SJSA1 (cell line): ENCODE measurements at regions not wholly inside any gene's neighbourhood (a gene's known extent, or its start where the extent isn't known, plus 50 kb on each side); places are given as distances from the start of the nearest gene placed in this dataset.
A peak's percentile ranks its signal among the peaks of the same experiment; 100 is the strongest.

Experiments used
- DNase-seq, 2 experiments: peaks; one replicate each; pipeline ENCODE4 v3.0.0-alpha.2; 2015 to 2020; ENCODE audit warnings: low spot score in 2 of 2, low read depth in 1 of 2
- H3K27ac ChIP-seq: fragments of 250-450 bp; sonication (Bioruptor Pico); 2 replicates; pipeline ENCODE4 v1.5.1; 2020; ENCODE audit warnings: mild to moderate bottlenecking, moderate library complexity
- H3K27me3 ChIP-seq: fragments of 250-450 bp; sonication (Bioruptor Pico); replicated peaks from 2 replicates; pipeline ENCODE4 v1.5.1; 2020; ENCODE audit warnings: mild to moderate bottlenecking, moderate library complexity
- H3K36me3 ChIP-seq: fragments of 250-450 bp; sonication (Bioruptor Pico); 2 replicates; pipeline ENCODE4 v1.5.1; 2020; ENCODE audit warnings: mild to moderate bottlenecking
- H3K4me1 ChIP-seq: fragments of 250-450 bp; sonication (Bioruptor Pico); replicated peaks from 2 replicates; pipeline ENCODE4 v1.6.1; 2021; ENCODE audit warnings: mild to moderate bottlenecking
- H3K4me3 ChIP-seq: fragments of 250-450 bp; sonication (Bioruptor Pico); 2 replicates; pipeline ENCODE4 v1.5.1; 2020; ENCODE audit warnings: mild to moderate bottlenecking
- H3K9me3 ChIP-seq: fragments of 250-450 bp; sonication (Bioruptor Pico); replicated peaks from 2 replicates; pipeline ENCODE4 v1.5.1; 2020; ENCODE audit warnings: mild to moderate bottlenecking

GRCh38 chr3:182246870-182247269 is 535.1 kb downstream of the SOX2 start:
- H3K27me3 ChIP-seq: no peaks in the 10 kb centered on the region
- DNase-seq: no peak
- H3K9me3 ChIP-seq: no peaks in the 10 kb centered on the region
- H3K27ac ChIP-seq: no peak overlapping the region
- no peaks in the 10 kb centered on the region for H3K36me3 ChIP-seq
- no peak overlapping the region for H3K4me3 ChIP-seq
- peaks cover 4% of the 10 kb centered on the region; the same call in 1 of the 2 replicates for H3K4me1 ChIP-seq

- Histone ChIP-seq H3K9me3 (no peaks in the 10 kb centered on the region), H3K27me3 (no peaks in the 10 kb centered on the region), H3K4me1 (peaks cover 8% of the 10 kb centered on the region; the same call in 1 of the 2 replicates), H3K4me3 (no peak overlapping the region), H3K36me3 (no peaks in the 10 kb centered on the region), H3K27ac (no peak overlapping the region)
- DNase-seq: peak; percentile 47 to 51
Observed at GRCh38 chr3:182248349-182248880, 536.7 kb downstream of the SOX2 start.

GRCh38 chr3:182252802-182253201 is 540.5 kb upstream of the ATP11B start:
- no peak for DNase-seq
- H3K36me3 ChIP-seq: no peaks in the 10 kb centered on the region
- no peak overlapping the region for H3K27ac ChIP-seq
- no peaks in the 10 kb centered on the region for H3K27me3 ChIP-seq
- peaks cover 8% of the 10 kb centered on the region; the same call in 1 of the 2 replicates for H3K4me1 ChIP-seq
- no peaks in the 10 kb centered on the region for H3K9me3 ChIP-seq
- H3K4me3 ChIP-seq: no peak overlapping the region

- Histone ChIP-seq H3K27me3 (no peaks in the 10 kb centered on the region), H3K4me3 (no peak overlapping the region), H3K27ac (no peak overlapping the region), H3K9me3 (no peaks in the 10 kb centered on the region), H3K36me3 (no peaks in the 10 kb centered on the region), H3K4me1 (0 out of 2 replicates have a peak, but pooled peaks cover 4% of the 10 kb centered on the region)
- no peak for DNase-seq
Observed at GRCh38 chr3:182255158-182255557, 538.1 kb upstream of the ATP11B start.

GRCh38 chr3:182257361-182257760 is 535.9 kb upstream of the ATP11B start:
- DNase-seq: no peak
- H3K4me1 ChIP-seq: 0 out of 2 replicates have a peak, but pooled peaks cover 4% of the 10 kb centered on the region
- no peak overlapping the region for H3K27ac ChIP-seq
- H3K36me3 ChIP-seq: no peaks in the 10 kb centered on the region
- H3K9me3 ChIP-seq: no peaks in the 10 kb centered on the region
- H3K4me3 ChIP-seq: no peak overlapping the region
- H3K27me3 ChIP-seq: no peaks in the 10 kb centered on the region

GRCh38 chr3:182258538-182259177 is 534.6 kb upstream of the ATP11B start:
- no peaks in the 10 kb centered on the region for H3K36me3 ChIP-seq
- no peak overlapping the region for H3K4me3 ChIP-seq
- H3K4me1 ChIP-seq: no peaks in the 10 kb centered on the region
- H3K9me3 ChIP-seq: no peaks in the 10 kb centered on the region
- H3K27ac ChIP-seq: no peak overlapping the region
- no peaks in the 10 kb centered on the region for H3K27me3 ChIP-seq
- peak in 1 of 2 experiments; percentile 28 for DNase-seq

GRCh38 chr3:182259579-182259978 is 533.7 kb upstream of the ATP11B start:
- no peak overlapping the region for H3K27ac ChIP-seq
- no peaks in the 10 kb centered on the region for H3K36me3 ChIP-seq
- H3K27me3 ChIP-seq: no peaks in the 10 kb centered on the region
- DNase-seq: no peak
- H3K4me3 ChIP-seq: no peak overlapping the region
- H3K9me3 ChIP-seq: no peaks in the 10 kb centered on the region; the same call in 1 of the 2 replicates
- no peaks in the 10 kb centered on the region for H3K4me1 ChIP-seq

GRCh38 chr3:182261041-182261440 is 532.3 kb upstream of the ATP11B start:
- H3K9me3 ChIP-seq: no peaks in the 10 kb centered on the region; the same call in 1 of the 2 replicates
- no peaks in the 10 kb centered on the region for H3K4me1 ChIP-seq
- no peaks in the 10 kb centered on the region for H3K27me3 ChIP-seq
- no peak for DNase-seq
- no peak overlapping the region for H3K4me3 ChIP-seq
- H3K36me3 ChIP-seq: no peaks in the 10 kb centered on the region
- H3K27ac ChIP-seq: no peak overlapping the region

- H3K4me1 ChIP-seq: no peaks in the 10 kb centered on the region
- no peak for DNase-seq
- H3K9me3 ChIP-seq: no peaks in the 10 kb centered on the region; the same call in 1 of the 2 replicates
- H3K4me3 ChIP-seq: no peak overlapping the region
- H3K27ac ChIP-seq: no peak overlapping the region
- no peaks in the 10 kb centered on the region for H3K36me3 ChIP-seq
- no peaks in the 10 kb centered on the region for H3K27me3 ChIP-seq
Observed at GRCh38 chr3:182268711-182269110, 524.6 kb upstream of the ATP11B start.

GRCh38 chr3:182276512-182276911 is 516.8 kb upstream of the ATP11B start:
- peaks cover 3% of the 10 kb centered on the region; the same call in 1 of the 2 replicates for H3K4me1 ChIP-seq
- no peak overlapping the region for H3K27ac ChIP-seq
- DNase-seq: no peak
- no peaks in the 10 kb centered on the region for H3K27me3 ChIP-seq
- no peak overlapping the region for H3K4me3 ChIP-seq
- no peaks in the 10 kb centered on the region for H3K9me3 ChIP-seq
- H3K36me3 ChIP-seq: no peaks in the 10 kb centered on the region

- H3K9me3 ChIP-seq: no peaks in the 10 kb centered on the region
- no peaks in the 10 kb centered on the region for H3K36me3 ChIP-seq
- no peaks in the 10 kb centered on the region for H3K27me3 ChIP-seq
- DNase-seq: no peak
- no peaks in the 10 kb centered on the region for H3K4me1 ChIP-seq
- no peak overlapping the region for H3K27ac ChIP-seq
- no peak overlapping the region for H3K4me3 ChIP-seq
Observed at GRCh38 chr3:182284793-182285192, 508.5 kb upstream of the ATP11B start.

GRCh38 chr3:182292591-182292990 is 500.7 kb upstream of the ATP11B start:
- H3K27me3 ChIP-seq: no peaks in the 10 kb centered on the region
- no peaks in the 10 kb centered on the region for H3K9me3 ChIP-seq
- H3K27ac ChIP-seq: no peak overlapping the region
- H3K4me1 ChIP-seq: peaks cover 34% of the 10 kb centered on the region
- H3K36me3 ChIP-seq: no peaks in the 10 kb centered on the region; the same call in 1 of the 2 replicates
- no peak overlapping the region for H3K4me3 ChIP-seq
- no peak for DNase-seq

GRCh38 chr3:182294256-182294655 is 499.0 kb upstream of the ATP11B start:
- peak overlapping the region; percentile 96 for H3K27ac ChIP-seq
- H3K9me3 ChIP-seq: no peaks in the 10 kb centered on the region
- H3K4me3 ChIP-seq: no peak overlapping the region
- DNase-seq: peak in 1 of 2 experiments; percentile 41
- H3K36me3 ChIP-seq: no peaks in the 10 kb centered on the region; the same call in 1 of the 2 replicates
- no peaks in the 10 kb centered on the region for H3K27me3 ChIP-seq
- peaks cover 34% of the 10 kb centered on the region for H3K4me1 ChIP-seq

- H3K36me3 ChIP-seq: no peaks in the 10 kb centered on the region; the same call in 1 of the 2 replicates
- H3K4me3 ChIP-seq: no peak overlapping the region
- no peaks in the 10 kb centered on the region for H3K27me3 ChIP-seq
- peak; percentile 53 to 66 for DNase-seq
- H3K27ac ChIP-seq: peak overlapping the region; percentile 96
- no peaks in the 10 kb centered on the region for H3K9me3 ChIP-seq
- H3K4me1 ChIP-seq: peaks cover 34% of the 10 kb centered on the region
Observed at GRCh38 chr3:182294696-182295095, 498.6 kb upstream of the ATP11B start.
